ENCODE measurements at regions not wholly inside any gene's neighbourhood (a gene's known extent, or its start where the extent isn't known, plus 50 kb on each side); places are given as distances from the start of the nearest gene placed in this dataset.

- Histone ChIP-seq H3K9me3 (replicated peaks) (no peaks in the 10 kb centered on the region), H3K36me3 (no peaks in the 10 kb centered on the region), H3K27ac (replicated peaks) (no peak overlapping the region), H3K27me3 (ENCODE audit: low read depth) (peaks cover 8% of the 10 kb centered on the region), H3K4me1 (no peaks in the 10 kb centered on the region), H3K4me3 (no peak overlapping the region)
- DNase-seq, result no peak
- intact Hi-C loops (cut with micrococcal nuclease), result no loop called here
- no peak for TF ChIP-seq CTCF (IDR thresholded peaks at IDR 0.05; ENCODE audit: borderline replicate concordance)
These were observed 63.6 kb downstream of the SIX1 start for GRCh38 chr14:60585676-60586075.

GRCh38 chr14:60589442-60589841, 59.8 kb downstream of the SIX1 start:
- H3K36me3 ChIP-seq, result no peaks in the 10 kb centered on the region
- TF ChIP-seq CTCF (IDR thresholded peaks at IDR 0.05; ENCODE audit: borderline replicate concordance), result no peak
- no peak for DNase-seq
- H3K27ac ChIP-seq (replicated peaks), result no peak overlapping the region
- H3K9me3 ChIP-seq (replicated peaks), result no peaks in the 10 kb centered on the region
- no peaks in the 10 kb centered on the region for H3K4me1 ChIP-seq
- intact Hi-C loops (cut with micrococcal nuclease), result no loop called here
- H3K27me3 ChIP-seq (ENCODE audit: low read depth), result peaks cover 10% of the 10 kb centered on the region
- no peak overlapping the region for H3K4me3 ChIP-seq

- H3K27ac ChIP-seq (replicated peaks), result no peak overlapping the region
- intact Hi-C loops (cut with micrococcal nuclease), result no loop called here
- H3K27me3 ChIP-seq (ENCODE audit: low read depth), result peaks cover 10% of the 10 kb centered on the region
- DNase-seq, result no peak
- no peak overlapping the region for H3K4me3 ChIP-seq
- no peaks in the 10 kb centered on the region for H3K4me1 ChIP-seq
- TF ChIP-seq CTCF (IDR thresholded peaks at IDR 0.05; ENCODE audit: borderline replicate concordance), result no peak
- no peaks in the 10 kb centered on the region for H3K36me3 ChIP-seq
- no peaks in the 10 kb centered on the region for H3K9me3 ChIP-seq (replicated peaks)
These were observed 58.3 kb downstream of the SIX1 start for GRCh38 chr14:60590991-60591414.
